ENCODE measurements at regions not wholly inside any gene's neighbourhood (a gene's known extent, or its start where the extent isn't known, plus 50 kb on each side); places are given as distances from the start of the nearest gene placed in this dataset.
"Not testable (repeated sequence)": the region's sequence is repeated elsewhere in the genome, so short reads cannot be mapped to it uniquely, and the experiment has no call there.

DNA sequence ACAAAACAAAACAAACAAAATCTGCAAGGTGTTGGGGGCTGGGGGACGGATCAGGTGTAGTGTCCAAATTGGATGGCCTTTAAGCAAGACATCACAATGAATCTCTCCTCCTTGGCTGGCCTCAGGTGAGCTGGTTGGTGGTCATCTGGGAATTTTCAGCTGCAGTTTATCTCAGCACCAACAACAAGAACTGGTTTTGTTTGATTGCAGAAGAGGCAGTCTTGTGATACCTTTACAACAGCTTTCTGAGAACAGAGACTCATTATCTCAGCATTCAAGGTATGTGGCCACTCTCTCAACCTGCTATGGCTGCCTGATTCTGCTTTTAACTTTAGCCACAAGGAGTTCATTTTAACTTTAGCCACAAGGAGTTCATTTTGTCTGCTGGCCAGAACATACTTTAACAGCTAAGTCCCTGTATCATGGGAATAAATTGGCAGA lies 1543.4 kb downstream of the EFNA5 start:
- ChIA-PET POLR2A (no interaction called here), CTCF (no interaction called here)

DNA sequence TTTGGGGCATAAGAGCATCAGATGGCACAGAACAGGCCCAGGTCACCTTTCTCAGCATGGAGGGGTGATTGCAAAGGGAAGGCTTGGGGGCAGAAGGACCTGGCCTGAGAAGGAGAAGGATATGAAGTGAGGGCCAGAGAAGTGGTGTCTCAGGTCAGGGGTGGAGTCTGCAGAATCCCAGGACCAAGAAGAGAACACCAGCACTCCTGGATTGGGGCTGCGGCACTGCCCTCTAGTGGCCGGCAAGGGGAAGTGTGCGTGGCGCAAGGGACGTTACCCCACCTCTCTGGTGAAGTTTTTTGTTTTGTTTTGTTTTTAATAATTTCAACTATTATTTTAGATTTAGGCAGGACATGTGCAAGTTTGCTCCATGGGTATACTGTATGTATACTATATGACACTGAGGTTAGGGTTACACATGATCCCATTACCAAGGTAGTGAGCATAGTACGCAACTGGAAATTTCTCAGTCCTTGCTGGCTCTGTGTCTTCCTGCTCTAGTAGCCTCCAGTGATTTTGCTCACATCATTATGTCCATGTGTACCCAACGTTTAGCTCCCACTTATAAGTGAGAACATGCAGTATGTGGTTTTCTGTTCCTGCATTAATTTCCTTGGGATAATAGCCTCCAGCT lies 1548.6 kb downstream of the EFNA5 start:
- CTCF ChIA-PET = no interaction called here
- POLR2A ChIA-PET = no interaction called here

DNA sequence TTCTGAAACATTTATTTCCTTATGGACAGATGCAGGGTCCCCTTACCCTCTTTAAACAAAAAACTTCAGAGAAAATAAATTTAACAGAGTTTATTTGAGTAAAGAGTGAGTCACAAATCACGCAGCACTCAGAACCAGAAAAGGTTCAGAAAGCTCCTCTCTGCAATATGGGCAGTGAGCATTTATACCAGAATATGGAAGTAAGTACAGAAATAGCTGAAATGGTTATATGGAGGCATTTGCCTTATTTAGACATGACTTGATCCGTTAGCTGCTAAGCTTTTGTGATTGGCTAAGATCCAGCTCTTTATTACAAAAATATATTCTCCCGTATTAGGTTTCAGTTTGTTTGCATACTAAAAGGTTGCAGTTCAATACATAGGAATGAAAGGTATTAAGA lies 1554.1 kb downstream of the EFNA5 start:
- CTCF ChIA-PET = no interaction called here
- POLR2A ChIA-PET = no interaction called here

DNA sequence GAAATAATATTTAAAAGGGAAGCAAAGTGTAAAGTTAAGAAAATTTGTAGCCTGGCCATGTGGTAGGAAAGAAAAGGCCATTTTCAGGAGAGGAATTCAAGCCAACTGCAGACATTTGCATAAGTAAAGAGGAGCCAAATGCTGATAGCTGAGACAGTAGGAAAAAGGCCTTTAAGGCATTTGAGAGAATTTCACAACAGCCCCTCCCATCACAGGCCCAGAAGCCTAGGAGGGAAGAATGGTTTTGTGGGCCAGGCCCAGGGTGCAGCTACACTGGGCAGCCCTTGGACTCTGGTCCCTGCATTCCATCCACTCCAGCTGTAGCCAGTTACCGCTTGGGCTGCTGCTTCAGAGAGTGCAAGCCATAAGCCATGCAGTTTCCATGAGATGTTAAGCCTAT lies 1556.8 kb downstream of the EFNA5 start:
- POLR2A ChIA-PET = no interaction called here
- CTCF ChIA-PET = no interaction called here

DNA sequence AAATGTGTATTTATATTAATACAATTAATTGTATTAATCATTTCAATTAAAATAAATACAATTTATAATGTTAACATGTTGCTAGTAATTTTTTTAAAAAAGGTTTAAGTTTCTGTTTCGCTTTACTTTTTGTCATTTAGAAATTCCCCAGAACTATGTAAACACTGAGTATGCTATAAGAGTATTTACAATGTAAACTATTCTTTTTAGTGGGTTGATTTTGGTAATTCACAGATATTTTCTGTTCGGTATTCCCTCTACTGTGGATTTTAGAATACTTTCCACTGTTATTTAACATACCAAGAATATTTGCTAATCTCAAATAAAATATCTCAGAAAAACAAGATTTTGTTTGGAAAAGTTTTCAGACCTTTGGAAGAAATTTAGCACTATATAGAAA lies 1564.4 kb downstream of the EFNA5 start:
- CTCF ChIA-PET = no interaction called here
- POLR2A ChIA-PET = no interaction called here

DNA sequence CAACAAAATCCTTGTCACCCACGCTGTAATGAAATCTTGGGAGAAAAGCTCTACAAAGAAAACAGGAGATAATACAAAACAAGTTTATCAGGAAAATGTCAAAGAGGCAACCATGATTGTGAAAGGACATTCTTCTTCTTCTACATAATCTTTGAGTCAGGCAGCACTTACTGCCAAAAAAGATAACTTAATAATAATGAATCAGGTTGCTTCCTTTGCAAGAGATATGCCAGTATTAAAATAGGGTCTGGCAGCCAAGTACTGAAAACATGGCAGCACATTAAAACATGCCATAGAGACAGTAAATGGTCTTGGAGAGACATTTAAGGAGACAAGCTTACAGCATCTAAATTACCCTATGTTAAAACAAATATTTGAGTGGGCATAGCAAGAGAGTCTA lies 1573.4 kb downstream of the EFNA5 start:
- CTCF ChIA-PET = no interaction called here
- POLR2A ChIA-PET = no interaction called here

DNA sequence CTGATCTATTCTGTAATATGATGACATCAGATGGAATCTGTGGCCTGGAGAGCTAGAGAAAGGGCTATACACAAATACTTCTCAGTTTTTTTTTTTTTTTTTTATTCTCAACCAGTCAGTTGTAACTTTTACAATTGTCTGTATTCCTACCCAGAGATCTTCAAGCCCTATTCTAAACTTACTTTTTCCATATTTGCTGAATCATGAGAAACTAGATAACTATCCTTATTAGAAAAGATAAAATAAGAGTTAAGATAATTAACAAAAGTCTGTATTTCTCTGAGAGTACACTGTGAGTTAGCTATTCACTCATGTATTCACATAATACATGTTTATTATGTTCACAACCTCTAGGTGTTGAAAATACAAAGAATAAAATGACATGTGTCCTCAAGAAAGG lies 1575.9 kb downstream of the EFNA5 start:
- POLR2A ChIA-PET = no interaction called here
- CTCF ChIA-PET = no interaction called here

DNA sequence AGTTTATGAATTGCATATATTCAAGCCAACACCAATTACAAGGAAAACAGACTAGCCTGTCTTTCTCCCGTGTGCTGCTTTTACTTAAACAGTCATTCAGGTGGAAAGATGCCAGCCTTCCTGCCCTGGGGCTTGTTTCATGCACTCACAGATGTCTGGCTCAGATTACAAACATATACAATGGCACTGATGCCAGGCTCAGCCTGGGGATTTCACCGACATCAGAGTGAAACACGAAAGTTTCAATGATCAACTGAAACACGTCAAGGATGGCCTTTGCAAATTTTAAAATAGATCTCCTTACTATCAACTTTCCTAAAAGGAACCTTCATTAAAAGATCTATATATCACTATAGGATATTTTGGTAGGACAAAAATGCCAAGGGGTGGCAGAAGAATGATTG lies 1576.5 kb downstream of the EFNA5 start:
- CTCF ChIA-PET = no interaction called here
- POLR2A ChIA-PET = no interaction called here

DNA sequence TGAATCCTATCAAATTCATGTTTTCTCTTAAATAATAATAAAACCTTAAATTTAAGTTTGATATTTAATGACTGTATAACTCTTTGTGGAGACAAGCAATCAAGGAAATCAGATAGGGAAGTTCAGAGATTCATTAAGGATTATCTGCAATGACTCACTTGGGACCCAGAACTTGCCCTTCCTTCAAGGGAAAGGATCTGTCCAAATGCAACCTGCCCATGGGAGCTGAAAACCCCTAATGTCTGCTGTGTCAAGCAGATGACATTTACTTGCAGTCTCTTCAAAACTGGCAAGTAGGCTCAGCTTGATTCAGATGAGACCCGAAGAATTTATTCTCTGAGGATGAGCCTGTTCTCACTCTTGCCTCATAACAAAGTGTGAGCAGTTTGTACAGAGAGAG lies 1577.6 kb downstream of the EFNA5 start:
- POLR2A ChIA-PET = no interaction called here
- CTCF ChIA-PET = no interaction called here

DNA sequence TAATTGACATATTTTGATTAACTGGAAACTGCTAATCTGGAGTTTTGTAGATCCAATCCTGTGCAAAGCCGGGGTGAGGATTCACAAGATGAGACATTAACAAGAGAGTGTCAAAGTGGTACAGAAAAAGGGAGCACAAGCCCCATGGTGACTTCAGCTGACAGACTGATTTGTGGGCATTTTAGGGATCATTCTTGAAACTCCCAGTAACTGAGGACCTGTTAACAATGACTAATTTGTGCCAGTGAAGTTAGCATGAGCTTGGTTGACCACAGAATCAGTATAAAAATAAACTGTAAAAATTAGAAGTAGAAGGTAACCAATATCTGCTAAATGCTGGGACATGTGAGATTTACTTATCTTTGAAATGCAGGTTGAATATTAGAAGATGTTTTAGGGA lies 1578.3 kb downstream of the EFNA5 start:
- CTCF ChIA-PET = no interaction called here
- POLR2A ChIA-PET = no interaction called here

DNA sequence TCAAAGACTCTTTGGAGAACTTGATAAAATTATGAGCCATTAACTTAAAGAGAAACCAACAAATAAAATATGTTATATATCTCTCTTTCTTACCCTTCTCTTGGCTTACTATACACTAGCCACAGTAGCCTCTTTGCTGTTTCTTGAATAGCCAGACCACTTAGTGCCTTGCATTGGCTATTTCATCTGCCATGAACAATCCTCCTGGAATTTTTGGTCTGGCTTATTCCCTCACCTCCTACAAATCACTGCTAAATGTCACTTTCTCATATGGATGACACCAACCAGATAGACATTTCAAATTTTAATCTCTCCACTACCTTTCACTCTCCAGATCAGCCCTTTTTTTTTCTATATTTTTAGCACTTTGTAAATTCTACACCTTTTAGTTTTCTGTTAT lies 1581.7 kb downstream of the EFNA5 start:
- ChIA-PET CTCF (no interaction called here), POLR2A (no interaction called here)

DNA sequence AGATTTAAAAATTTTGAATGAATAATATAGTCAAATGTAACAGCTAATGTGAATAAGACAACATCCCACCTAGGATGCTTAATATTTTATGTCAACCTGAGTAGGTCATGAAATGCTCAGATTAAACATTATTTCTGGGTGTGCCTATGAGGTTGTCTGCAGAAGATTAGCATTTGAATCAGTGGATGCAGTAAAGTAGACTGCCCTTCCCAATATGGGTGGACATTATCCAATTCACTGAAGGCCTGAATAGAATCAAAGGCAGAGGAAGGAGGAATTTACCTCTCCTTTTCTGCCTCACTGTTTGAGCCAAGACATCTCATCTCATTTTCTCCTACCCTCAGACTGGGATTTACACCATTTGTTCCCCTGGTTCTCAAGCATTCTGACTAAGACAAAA lies 1582.3 kb downstream of the EFNA5 start:
- ChIA-PET CTCF (no interaction called here), POLR2A (no interaction called here)

DNA sequence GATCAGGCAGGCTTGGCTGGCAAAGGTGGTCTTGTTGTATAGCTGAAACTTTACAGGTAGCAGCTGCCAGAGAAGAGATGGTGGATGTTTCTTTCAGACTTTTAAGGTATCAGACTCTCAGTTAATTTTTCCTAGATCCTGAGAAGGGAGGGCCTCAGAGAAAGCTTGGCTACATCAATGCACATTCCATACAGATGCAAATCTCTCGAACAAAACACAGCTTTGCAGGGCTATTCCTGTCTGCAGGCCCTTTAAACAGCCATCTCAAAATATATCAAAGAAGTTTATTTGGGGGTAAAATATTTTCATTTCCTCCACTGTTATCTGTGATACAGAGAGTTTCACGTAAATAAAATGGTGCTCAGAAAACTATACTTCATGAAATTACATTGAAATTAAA lies 1584.4 kb downstream of the EFNA5 start:
- POLR2A ChIA-PET = interaction anchor here (0.6 kb wide), 1 partner anchor 16 kb away, joined by 5 read pairs; no protein-coding TSS in a partner anchor
- CTCF ChIA-PET = no interaction called here

DNA sequence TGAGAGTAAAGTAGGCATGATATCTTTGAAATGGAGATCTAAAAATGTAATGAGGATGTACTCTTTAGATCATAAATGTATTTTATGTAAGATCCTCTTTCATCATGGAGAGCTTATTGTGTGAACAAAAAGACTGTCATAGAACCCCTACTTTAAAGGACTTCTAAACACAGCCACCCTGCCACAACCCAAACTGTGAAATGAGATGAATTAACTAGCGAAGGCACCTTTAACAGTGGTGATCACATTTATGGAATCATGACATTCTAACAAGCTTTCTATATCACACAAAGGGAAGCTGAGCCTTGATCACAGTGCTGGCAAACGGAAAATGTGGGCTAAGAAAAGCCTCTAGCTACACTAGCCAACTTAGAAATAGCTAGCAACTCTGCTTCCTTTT lies 1585.2 kb downstream of the EFNA5 start:
- CTCF ChIA-PET = no interaction called here
- POLR2A ChIA-PET = interaction anchor here (0.6 kb wide), 1 partner anchor 17 kb away, joined by 5 read pairs; no protein-coding TSS in a partner anchor

DNA sequence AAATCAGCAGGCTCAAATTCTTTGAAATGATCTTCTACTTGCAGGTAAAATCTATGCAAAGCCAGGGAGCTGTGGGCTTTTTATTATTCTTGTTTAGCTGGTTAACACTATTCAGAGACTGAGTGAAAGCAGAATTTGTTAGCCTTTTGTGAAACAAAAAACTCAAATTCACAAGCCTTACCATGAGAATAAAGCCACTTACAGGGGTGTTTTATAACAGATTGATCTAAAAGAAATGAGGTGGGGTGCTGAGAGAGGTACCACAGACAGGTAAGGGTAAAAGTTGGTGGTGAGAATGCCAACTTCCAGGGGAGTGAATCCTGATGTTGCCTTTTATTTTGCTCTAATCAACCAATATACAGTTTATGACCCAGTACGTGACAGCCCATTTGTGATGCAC lies 1585.6 kb downstream of the EFNA5 start:
- POLR2A ChIA-PET = no interaction called here
- CTCF ChIA-PET = no interaction called here

DNA sequence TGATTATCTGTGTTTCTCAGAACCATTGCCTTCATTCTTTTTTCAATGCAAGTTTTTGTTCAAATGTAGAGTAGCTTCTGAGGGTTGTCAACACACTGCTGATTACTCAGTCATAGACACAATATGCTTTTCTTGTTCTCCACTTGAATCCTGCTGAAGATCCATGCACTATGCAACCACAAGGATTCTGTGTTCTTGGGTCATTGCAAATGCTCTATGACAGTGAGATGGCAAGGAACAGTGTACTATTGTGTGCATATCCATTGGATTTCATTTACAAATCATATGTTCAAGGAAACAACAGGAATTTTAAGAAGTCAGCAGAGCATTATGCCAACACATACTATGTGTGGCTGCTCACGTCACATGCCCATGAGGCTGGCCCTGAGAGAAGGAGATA lies 1590.2 kb downstream of the EFNA5 start:
- ChIA-PET POLR2A (no interaction called here), CTCF (no interaction called here)

DNA sequence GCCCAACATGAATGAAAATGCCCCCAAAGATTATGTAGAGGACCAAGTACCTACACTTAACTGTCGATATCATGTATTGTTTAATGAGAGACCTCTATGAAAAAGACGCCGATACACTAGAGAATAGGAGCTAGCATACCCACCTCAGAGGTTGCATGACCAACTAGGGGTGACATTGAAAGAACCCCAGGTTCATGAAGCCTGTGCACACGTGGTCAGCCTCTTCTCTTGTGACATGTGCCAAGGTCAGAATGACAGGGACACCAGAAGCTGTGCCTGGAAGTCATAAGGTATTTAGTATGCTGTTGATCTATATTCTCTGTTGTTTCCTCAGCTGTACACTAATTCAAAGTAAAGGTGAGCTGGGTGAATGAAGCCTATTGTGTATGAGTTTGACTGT lies 1594.1 kb downstream of the EFNA5 start:
- POLR2A ChIA-PET = no interaction called here
- CTCF ChIA-PET = no interaction called here

DNA sequence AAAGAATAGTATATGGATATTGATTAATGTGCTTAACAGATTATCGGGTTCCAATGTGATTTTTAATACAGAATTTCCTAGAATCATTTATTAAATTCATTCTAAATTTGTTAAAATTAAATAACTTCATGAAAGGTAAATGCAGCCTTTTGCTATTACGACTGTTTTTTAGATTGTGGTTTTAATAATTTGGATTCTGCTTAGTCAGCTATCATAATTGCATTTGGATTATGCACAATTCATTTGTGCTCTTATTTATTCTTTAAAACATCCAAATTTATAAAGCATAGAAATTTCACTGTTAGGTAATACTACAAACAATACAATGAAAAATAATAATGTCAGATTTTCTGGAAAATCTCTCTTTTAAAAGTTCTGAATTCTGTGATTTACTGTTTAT lies 1598.5 kb downstream of the EFNA5 start:
- POLR2A ChIA-PET = no interaction called here
- CTCF ChIA-PET = no interaction called here

DNA sequence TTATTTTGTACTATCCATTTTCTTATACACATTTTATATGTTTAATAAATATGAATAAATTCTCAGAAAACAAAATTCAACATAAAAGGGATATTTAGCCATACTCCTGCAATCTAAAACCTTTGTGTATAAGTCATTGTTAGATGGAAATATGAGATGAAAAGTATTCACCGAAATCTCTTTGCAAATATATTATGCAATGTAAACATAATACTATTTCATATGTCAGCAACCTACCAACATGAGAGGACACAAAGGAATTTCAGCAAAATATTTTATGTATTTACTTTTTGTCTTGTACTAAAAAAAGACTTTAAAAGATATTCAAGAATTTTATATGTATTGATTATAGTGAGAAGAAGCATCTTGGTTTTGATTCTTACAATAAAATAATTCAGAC lies 1623.4 kb downstream of the EFNA5 start:
- POLR2A ChIA-PET = no interaction called here

DNA sequence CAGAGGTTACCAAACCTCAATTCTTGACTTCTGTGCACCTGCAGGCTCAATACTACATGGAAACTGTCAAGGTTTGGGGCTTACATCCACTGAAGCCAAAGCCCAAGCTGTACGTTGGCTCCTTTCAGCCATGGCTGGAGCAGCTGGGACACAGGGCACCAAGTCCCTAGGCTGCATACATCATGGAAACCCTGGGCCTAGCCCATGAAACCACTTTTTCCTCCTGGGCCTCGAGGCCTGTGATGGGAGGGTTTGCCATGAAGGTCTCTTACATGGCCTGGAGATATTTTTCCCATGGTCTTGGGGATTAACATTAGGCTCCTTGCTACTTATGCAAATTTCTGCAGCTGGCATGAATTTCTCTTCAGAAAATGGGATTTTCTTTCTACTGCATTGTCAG lies 1638.7 kb downstream of the EFNA5 start:
- POLR2A ChIA-PET, CTCF ChIA-PET: not testable (repeated sequence)

More for the DNA sequence above, 1623.4 kb downstream of the EFNA5 start:
- CTCF ChIA-PET = no interaction called here

DNA sequence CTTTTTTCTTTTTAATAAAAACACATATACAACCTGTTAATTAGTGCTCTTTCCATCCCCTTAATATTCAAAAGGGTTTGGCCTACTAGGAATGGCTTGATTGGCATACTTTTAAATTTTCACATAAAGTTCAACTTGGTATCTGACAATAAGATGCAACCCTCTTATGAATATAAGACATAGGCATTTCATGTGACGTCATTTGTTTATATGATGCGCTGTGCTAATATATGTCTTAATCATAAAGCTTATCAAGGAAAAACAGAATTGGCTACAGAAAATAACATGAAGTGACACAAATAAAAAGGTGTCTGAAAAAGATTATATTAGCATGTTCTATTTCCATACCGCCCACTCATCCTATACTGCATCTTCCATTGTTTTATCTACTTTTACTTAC lies 1642.4 kb downstream of the EFNA5 start:
- POLR2A ChIA-PET = no interaction called here
- CTCF ChIA-PET = no interaction called here

DNA sequence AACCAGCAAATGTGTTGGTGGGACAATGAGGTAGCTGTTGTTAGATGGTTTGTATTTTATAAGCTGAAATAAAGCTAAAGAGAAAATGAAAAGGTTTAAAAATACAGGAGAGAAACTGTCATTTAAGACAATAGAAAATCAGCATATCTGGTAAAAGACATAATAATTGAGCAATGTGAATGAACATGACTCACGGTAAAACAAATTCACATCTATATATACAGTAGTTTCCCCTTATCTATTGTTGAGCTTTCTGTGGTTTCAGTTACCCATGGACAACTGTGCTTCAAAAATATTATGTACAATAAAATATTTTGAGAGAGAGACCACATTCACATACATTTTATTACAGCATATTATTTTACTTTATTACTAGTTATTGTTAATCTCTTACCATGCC lies 1649.8 kb downstream of the EFNA5 start:
- CTCF ChIA-PET = no interaction called here
- POLR2A ChIA-PET = no interaction called here

DNA sequence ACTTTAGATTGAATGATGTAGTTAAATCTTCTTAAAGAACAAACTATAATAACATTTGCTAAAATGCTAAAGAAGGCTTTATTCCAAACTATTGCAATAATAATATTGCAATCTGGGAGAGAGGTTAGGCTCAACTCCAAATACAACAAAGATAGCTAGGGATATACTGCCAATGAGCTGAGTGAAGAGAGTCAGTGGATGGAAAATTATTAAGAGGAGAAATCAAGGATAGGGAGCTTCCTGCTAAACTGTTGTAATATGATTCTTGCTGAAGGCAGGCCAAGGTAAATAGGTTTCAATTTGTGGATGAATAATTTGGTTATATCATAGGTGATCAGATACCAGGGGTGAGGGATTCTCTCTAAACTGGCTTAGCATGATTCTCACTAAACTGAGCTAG lies 1651.5 kb downstream of the EFNA5 start:
- POLR2A ChIA-PET = no interaction called here
- CTCF ChIA-PET = no interaction called here
